ENCODE measurements at regions not wholly inside any gene's neighbourhood (a gene's known extent, or its start where the extent isn't known, plus 50 kb on each side); places are given as distances from the start of the nearest gene placed in this dataset.
"Not testable (repeated sequence)": the region's sequence is repeated elsewhere in the genome, so short reads cannot be mapped to it uniquely, and the experiment has no call there.

DNA sequence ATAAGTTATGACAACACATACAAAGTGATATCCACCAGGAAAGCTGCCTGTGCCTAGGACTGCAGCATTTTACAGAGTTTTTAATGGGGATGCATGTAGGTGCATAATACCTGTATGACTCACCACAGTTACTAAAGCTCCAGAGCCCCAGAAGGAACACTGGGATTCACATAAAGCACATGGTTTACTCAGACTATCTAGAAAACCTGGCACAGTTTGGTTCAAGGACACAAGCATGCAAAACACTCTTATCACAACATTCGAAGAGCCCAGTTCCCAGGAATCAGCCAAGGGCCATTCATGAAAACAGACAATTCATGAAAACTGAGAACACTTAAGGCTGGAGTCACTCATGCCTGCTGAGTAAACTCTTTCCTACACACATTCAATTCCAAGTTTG lies 261.0 kb downstream of the PYDC2 start:
- H3K27me3 ChIP-seq (ENCODE audit: insufficient read depth, low read length, poor library complexity, severe bottlenecking): no peaks in the 10 kb centered on the region
- no peak overlapping the region for H3K27ac Mint-ChIP-seq
- no peaks in the 10 kb centered on the region for H3K27me3 Mint-ChIP-seq
- no peaks in the 10 kb centered on the region for H3K36me3 Mint-ChIP-seq
- no peaks in the 10 kb centered on the region for H3K36me3 ChIP-seq (ENCODE audit: insufficient read depth, low read length)
- no peaks in the 10 kb centered on the region for H3K9me3 ChIP-seq (ENCODE audit: low read length)
- no peaks in the 10 kb centered on the region for H3K4me1 ChIP-seq (ENCODE audit: insufficient read depth, low read length)
- H3K27ac ChIP-seq (ENCODE audit: low read depth, low read length): no peak overlapping the region
- no peak for DNase-seq
- H3K4me3 Mint-ChIP-seq: no peak overlapping the region
- H3K9me3 Mint-ChIP-seq: peaks cover 0 to 12% (median 3%) of the 10 kb centered on the region in 5 donors
- ChIA-PET CTCF (no interaction called here), POLR2A (no interaction called here)
- H3K4me3 ChIP-seq (ENCODE audit: low read length): no peak overlapping the region
- H3K4me1 Mint-ChIP-seq: no peaks in the 10 kb centered on the region

DNA sequence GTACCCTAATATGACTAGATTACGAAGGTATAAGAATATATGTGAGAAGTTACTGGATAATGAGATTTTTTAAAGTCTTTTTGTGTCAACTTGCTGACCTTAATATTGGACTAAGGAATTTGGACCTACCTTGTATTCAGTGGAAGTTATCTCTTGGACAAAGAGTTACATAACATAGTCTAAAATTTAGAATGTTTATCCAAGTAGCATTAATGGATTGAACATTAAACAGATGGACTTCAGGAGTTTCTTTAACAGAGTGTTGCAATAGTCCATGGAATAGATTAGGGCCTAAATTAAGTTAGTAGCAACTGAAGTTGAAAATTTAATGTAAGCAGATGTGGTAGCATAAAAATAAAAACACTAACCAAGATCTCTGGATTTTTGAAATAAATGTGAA lies 266.4 kb downstream of the PYDC2 start:
- H3K9me3 ChIP-seq (ENCODE audit: low read length): no peaks in the 10 kb centered on the region
- Mint-ChIP-seq H3K9me3 (peaks cover 0 to 28% (median 3%) of the 10 kb centered on the region in 5 donors), H3K27ac (no peak overlapping the region), H3K4me1 (no peaks in the 10 kb centered on the region), H3K27me3 (no peaks in the 10 kb centered on the region), H3K4me3 (no peak overlapping the region), H3K36me3 (no peaks in the 10 kb centered on the region)
- CTCF ChIA-PET: no interaction called here
- H3K27me3 ChIP-seq (ENCODE audit: insufficient read depth, low read length, poor library complexity, severe bottlenecking): no peaks in the 10 kb centered on the region
- H3K27ac ChIP-seq (ENCODE audit: low read depth, low read length): no peak overlapping the region
- no peaks in the 10 kb centered on the region for H3K4me1 ChIP-seq (ENCODE audit: insufficient read depth, low read length)
- no peak overlapping the region for H3K4me3 ChIP-seq (ENCODE audit: low read length)
- no peaks in the 10 kb centered on the region for H3K36me3 ChIP-seq (ENCODE audit: insufficient read depth, low read length)
- no peak for DNase-seq
- POLR2A ChIA-PET: no interaction called here

DNA sequence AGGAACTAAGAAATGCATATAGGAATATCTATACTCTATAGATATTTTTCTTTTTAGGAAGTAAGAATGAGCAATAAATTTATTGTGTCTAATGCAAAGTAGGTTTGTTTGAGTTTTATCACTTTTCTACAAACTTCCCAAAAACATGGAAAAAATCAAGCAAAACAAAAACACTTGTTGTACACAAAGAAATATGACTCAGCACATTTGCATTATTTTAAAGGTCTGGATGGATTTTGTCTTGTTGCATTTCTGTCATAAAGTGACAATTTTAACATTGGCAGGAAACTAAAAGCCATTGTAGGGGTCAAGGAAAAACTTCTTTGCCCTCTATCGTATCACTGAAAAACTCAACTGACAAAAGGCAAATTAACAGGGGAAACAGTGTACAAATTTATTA lies 267.2 kb downstream of the PYDC2 start:
- DNase-seq: no peak
- H3K4me1 ChIP-seq (ENCODE audit: insufficient read depth, low read length): no peaks in the 10 kb centered on the region
- H3K27me3 Mint-ChIP-seq: no peaks in the 10 kb centered on the region
- no peak overlapping the region for H3K4me3 Mint-ChIP-seq
- ChIA-PET CTCF (no interaction called here), POLR2A (no interaction called here)
- H3K27ac Mint-ChIP-seq: no peak overlapping the region
- H3K4me3 ChIP-seq (ENCODE audit: low read length): no peak overlapping the region
- H3K27me3 ChIP-seq (ENCODE audit: insufficient read depth, low read length, poor library complexity, severe bottlenecking): no peaks in the 10 kb centered on the region
- no peaks in the 10 kb centered on the region for H3K9me3 ChIP-seq (ENCODE audit: low read length)
- H3K27ac ChIP-seq (ENCODE audit: low read depth, low read length): no peak overlapping the region
- peaks cover 1 to 28% (median 6%) of the 10 kb centered on the region in 5 donors for H3K9me3 Mint-ChIP-seq
- H3K36me3 ChIP-seq (ENCODE audit: insufficient read depth, low read length): no peaks in the 10 kb centered on the region
- no peaks in the 10 kb centered on the region for H3K4me1 Mint-ChIP-seq
- H3K36me3 Mint-ChIP-seq: no peaks in the 10 kb centered on the region

DNA sequence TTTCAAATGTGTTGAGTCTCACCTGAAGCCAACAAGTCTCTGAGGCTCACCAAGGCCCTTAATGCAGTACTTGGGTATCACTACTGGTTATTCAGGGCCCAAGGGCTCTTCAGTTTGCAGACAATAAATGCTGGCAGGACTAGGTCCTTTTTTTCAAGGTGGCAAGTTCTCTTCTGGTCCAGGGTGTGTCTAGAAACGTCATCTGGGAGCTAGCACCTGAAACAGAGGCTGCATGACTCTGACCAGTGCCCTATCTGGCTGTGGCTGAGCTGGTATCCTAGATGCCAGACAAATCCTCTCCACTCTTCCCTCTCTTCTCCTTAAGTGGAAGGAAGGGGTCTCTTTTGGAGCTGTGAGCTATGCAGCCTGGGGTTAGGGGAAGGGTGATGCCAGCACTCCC lies 276.8 kb downstream of the PYDC2 start:
- Mint-ChIP-seq H3K36me3 (no peaks in the 10 kb centered on the region), H3K9me3 (peaks cover 13 to 23% (median 22%) of the 10 kb centered on the region in 5 donors), H3K27ac (no peak overlapping the region), H3K27me3 (no peaks in the 10 kb centered on the region), H3K4me1 (no peaks in the 10 kb centered on the region), H3K4me3 (no peak overlapping the region)
- Histone ChIP-seq H3K36me3 (ENCODE audit: insufficient read depth, low read length) (no peaks in the 10 kb centered on the region), H3K27ac (ENCODE audit: low read depth, low read length) (no peak overlapping the region), H3K9me3 (ENCODE audit: low read length) (no peaks in the 10 kb centered on the region), H3K4me3 (ENCODE audit: low read length) (no peak overlapping the region), H3K27me3 (ENCODE audit: insufficient read depth, low read length, poor library complexity, severe bottlenecking) (no peaks in the 10 kb centered on the region), H3K4me1 (ENCODE audit: insufficient read depth, low read length) (no peaks in the 10 kb centered on the region)
- CTCF ChIA-PET: no interaction called here
- POLR2A ChIA-PET: no interaction called here
- no peak for DNase-seq

DNA sequence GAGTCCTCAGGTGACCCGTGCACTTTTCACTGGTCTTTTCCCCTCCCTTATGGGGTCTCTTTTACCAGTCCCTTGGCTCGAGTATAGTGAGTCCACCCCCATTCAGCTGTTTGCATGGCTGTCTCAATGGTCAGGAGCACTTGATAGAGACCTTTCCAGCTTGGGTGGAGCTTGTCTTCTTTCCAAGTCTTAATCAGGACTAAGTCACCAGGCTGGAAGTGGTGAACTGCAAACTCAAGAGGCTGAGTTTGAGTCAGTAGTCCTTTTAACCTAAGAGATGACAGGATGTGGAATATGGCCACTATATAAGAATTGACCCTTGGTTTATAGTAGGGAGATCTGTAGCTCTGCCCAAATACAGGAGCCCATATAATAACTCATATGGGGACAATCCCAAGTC lies 279.7 kb downstream of the PYDC2 start:
- ChIA-PET POLR2A (no interaction called here), CTCF (no interaction called here)
- peaks cover 7 to 15% (median 12%) of the 10 kb centered on the region in 5 donors for H3K9me3 Mint-ChIP-seq
- Histone ChIP-seq H3K27ac (ENCODE audit: low read depth, low read length) (no peak overlapping the region), H3K4me3 (ENCODE audit: low read length) (no peak overlapping the region), H3K9me3 (ENCODE audit: low read length) (no peaks in the 10 kb centered on the region), H3K27me3 (ENCODE audit: insufficient read depth, low read length, poor library complexity, severe bottlenecking) (no peaks in the 10 kb centered on the region), H3K4me1 (ENCODE audit: insufficient read depth, low read length) (no peaks in the 10 kb centered on the region), H3K36me3 (ENCODE audit: insufficient read depth, low read length) (no peaks in the 10 kb centered on the region)
- H3K27me3 Mint-ChIP-seq: no peaks in the 10 kb centered on the region
- H3K4me1 Mint-ChIP-seq: no peaks in the 10 kb centered on the region
- H3K4me3 Mint-ChIP-seq: no peak overlapping the region
- no peak overlapping the region for H3K27ac Mint-ChIP-seq
- no peak for DNase-seq
- no peaks in the 10 kb centered on the region for H3K36me3 Mint-ChIP-seq

DNA sequence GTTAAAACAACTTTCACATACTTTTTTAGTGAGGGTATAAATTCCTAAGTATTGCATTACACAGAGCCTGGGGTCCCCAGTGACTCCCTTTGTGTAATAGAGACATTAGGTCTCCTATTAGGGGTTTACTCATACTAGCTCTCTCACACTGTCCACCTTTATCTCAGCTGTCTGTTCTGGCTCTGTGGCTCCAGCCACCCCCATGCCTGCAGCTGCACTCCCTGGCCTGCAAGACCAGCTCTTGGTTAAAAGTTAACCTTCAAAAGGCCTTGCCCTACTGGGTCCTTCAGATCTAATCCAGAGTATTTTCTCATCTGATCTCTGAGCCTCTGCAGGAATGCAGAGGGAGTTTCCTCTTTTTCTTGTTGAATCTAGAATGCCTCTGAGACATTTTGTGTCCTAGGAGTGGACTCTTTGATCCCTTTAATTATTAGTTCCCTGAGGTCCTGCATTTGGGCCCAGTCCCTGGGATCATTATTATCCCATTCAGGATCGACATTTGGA lies 280.9 kb downstream of the PYDC2 start:
- H3K27me3 Mint-ChIP-seq; POLR2A ChIA-PET; H3K4me1 ChIP-seq (ENCODE audit: insufficient read depth, low read length); H3K4me3 Mint-ChIP-seq; H3K36me3 ChIP-seq (ENCODE audit: insufficient read depth, low read length); H3K27ac Mint-ChIP-seq; H3K4me3 ChIP-seq (ENCODE audit: low read length); DNase-seq; H3K36me3 Mint-ChIP-seq; CTCF ChIA-PET; H3K9me3 ChIP-seq (ENCODE audit: low read length); H3K4me1 Mint-ChIP-seq; H3K27me3 ChIP-seq (ENCODE audit: insufficient read depth, low read length, poor library complexity, severe bottlenecking); H3K27ac ChIP-seq (ENCODE audit: low read depth, low read length): not testable (repeated sequence)
- H3K9me3 Mint-ChIP-seq: peaks cover 5 to 16% (median 9%) of the 10 kb centered on the region in 5 donors

DNA sequence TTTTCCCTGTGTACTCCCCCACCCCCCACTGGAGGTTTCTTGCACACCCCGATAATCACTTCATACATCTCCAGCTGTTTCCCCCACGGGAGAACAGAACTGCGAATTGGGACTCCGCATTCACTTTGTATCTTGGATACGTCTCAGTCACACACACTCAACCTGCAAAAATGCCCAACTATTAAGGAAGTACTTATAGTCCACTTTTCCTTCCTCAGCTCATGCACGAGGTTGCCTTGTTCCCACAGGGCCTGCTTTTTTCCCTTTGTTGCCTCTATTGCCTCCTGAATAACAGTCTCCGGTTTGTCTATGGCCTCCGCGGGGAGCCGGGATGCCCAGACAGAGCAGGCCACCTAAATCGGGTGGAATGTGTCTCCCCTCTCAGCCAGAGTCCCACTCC lies 282.3 kb downstream of the PYDC2 start:
- Histone ChIP-seq H3K36me3 (ENCODE audit: insufficient read depth, low read length) (no peaks in the 10 kb centered on the region), H3K9me3 (ENCODE audit: low read length) (no peaks in the 10 kb centered on the region), H3K4me3 (ENCODE audit: low read length) (no peak overlapping the region), H3K4me1 (ENCODE audit: insufficient read depth, low read length) (no peaks in the 10 kb centered on the region), H3K27me3 (ENCODE audit: insufficient read depth, low read length, poor library complexity, severe bottlenecking) (no peaks in the 10 kb centered on the region), H3K27ac (ENCODE audit: low read depth, low read length) (no peak overlapping the region)
- Mint-ChIP-seq H3K27ac (no peak overlapping the region), H3K4me1 (no peaks in the 10 kb centered on the region), H3K27me3 (no peaks in the 10 kb centered on the region), H3K9me3 (peaks cover 5 to 20% (median 7%) of the 10 kb centered on the region in 5 donors), H3K4me3 (no peak overlapping the region), H3K36me3 (no peaks in the 10 kb centered on the region)
- ChIA-PET POLR2A (no interaction called here), CTCF (no interaction called here)
- no peak for DNase-seq

DNA sequence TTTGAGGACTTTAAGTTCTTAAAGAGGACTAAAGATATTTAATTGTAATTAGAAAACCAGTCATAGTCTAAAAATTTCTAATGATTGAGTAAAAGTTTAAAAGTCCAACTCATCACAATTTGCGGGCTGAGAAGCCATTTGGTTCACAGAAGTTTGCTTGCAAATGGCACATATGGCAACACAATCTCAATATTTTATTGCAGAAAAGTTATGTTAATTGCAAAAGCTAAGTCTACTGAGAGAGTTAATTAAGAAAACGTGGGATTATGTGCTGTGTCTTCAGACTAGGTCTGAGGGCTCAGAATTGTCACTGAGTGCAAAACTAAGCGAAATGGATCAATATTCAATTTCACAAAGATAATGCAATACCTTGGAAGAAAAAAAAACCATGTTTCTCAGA lies 289.7 kb downstream of the PYDC2 start:
- H3K36me3 ChIP-seq (ENCODE audit: insufficient read depth, low read length): no peaks in the 10 kb centered on the region
- H3K27me3 ChIP-seq (ENCODE audit: insufficient read depth, low read length, poor library complexity, severe bottlenecking): no peaks in the 10 kb centered on the region
- ChIA-PET CTCF (no interaction called here), POLR2A (no interaction called here)
- Mint-ChIP-seq H3K27ac (no peak overlapping the region), H3K4me3 (no peak overlapping the region), H3K9me3 (peaks cover 0 to 23% (median 8%) of the 10 kb centered on the region in 5 donors), H3K27me3 (no peaks in the 10 kb centered on the region), H3K4me1 (no peaks in the 10 kb centered on the region), H3K36me3 (no peaks in the 10 kb centered on the region)
- no peaks in the 10 kb centered on the region for H3K4me1 ChIP-seq (ENCODE audit: insufficient read depth, low read length)
- H3K9me3 ChIP-seq (ENCODE audit: low read length): no peaks in the 10 kb centered on the region
- no peak overlapping the region for H3K4me3 ChIP-seq (ENCODE audit: low read length)
- no peak overlapping the region for H3K27ac ChIP-seq (ENCODE audit: low read depth, low read length)
- no peak for DNase-seq

DNA sequence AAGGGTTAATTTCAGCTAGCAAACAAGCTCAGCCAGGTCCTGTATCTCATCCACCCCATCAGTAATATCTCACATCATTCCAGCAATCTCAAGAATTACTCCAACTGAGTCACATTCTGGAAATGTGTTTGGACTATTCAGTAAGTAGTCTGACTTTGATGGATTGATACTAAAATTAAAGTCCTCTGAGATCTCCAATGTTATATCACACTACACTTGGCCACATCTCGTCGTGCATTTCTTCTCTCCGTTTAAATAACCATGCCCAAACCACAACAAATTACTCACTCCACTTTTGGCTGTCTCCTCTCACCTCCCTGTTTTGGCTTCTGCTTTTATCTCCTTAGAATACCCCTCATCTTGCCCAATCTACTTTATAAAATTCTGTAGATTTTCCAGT lies 292.2 kb downstream of the PYDC2 start:
- ChIA-PET CTCF (no interaction called here), POLR2A (no interaction called here)
- Mint-ChIP-seq H3K36me3 (no peaks in the 10 kb centered on the region), H3K27me3 (no peaks in the 10 kb centered on the region), H3K9me3 (peaks cover 0 to 15% (median 5%) of the 10 kb centered on the region in 5 donors), H3K27ac (peak overlapping the region in 1 of 8 donors; percentile 74), H3K4me3 (no peak overlapping the region), H3K4me1 (no peaks in the 10 kb centered on the region)
- Histone ChIP-seq H3K4me1 (ENCODE audit: insufficient read depth, low read length) (no peaks in the 10 kb centered on the region), H3K9me3 (ENCODE audit: low read length) (no peaks in the 10 kb centered on the region), H3K4me3 (ENCODE audit: low read length) (no peak overlapping the region), H3K36me3 (ENCODE audit: insufficient read depth, low read length) (no peaks in the 10 kb centered on the region), H3K27me3 (ENCODE audit: insufficient read depth, low read length, poor library complexity, severe bottlenecking) (no peaks in the 10 kb centered on the region), H3K27ac (ENCODE audit: low read depth, low read length) (no peak overlapping the region)
- no peak for DNase-seq

All from CD8-positive, alpha-beta memory T cell (primary cell).